GM21723 (cell line): ENCODE measurements at regions not wholly inside any gene's neighbourhood (a gene's known extent, or its start where the extent isn't known, plus 50 kb on each side); places are given as distances from the start of the nearest gene placed in this dataset.

ENCODE experiments used
- ATAC-seq: cut with Tn5 transposase; IDR thresholded peaks from one replicate; pipeline ENCODE4 v1.9.1; 2021; ENCODE audit warnings: mild to moderate bottlenecking, moderate library complexity; ENCODE audit not compliant: unreplicated experiment

GRCh38 chr3:137061186-137061585, 103.4 kb downstream of the IL20RB start:
- ATAC-seq = no peak

GRCh38 chr3:137062250-137062649, 104.5 kb downstream of the IL20RB start:
- ATAC-seq = peak; percentile 90

- ATAC-seq = no peak
Measured at GRCh38 chr3:137065381-137065780, 107.6 kb downstream of the IL20RB start.

DNA sequence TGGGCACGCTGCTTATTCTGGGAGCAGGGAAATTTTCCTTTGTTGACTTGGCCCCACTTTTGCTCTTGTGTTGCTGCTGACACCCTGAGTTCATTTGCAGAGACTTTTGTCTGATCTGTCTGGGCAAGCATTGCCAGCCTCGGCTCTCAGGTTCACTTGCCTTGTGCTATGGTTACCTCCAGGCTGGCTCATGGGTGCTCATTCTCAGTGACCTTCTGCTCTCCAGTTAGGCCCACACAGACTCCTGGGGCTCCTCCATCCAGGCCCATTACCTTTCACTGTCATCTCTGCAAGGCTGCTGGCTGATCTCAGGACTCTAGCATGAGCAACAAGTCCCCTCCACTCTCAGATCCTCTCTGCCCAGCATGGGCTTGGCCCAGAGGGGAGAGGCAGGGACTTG, 108.3 kb downstream of the IL20RB start:
- ATAC-seq = no peak

GRCh38 chr3:137071104-137071503, 113.3 kb downstream of the IL20RB start:
- no peak for ATAC-seq

DNA sequence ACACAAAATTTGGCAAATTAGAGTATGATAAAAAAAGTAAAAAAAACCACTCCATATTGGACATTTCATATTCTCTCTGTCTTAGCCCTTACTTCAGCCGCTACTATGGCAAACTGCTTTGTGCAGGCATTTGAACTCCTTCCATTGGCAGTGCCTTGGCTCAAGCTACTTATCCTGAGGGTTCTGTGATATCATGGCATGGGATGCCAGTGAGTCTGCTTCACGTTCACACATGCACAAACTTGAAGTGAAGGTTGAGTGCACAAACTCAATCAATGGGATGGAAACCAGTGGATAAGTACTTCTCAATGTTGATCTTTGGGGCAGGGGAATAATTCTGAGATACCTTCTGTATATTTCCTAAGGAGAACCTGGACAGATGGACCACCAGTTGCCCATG, 117.2 kb downstream of the IL20RB start:
- ATAC-seq = no peak

DNA sequence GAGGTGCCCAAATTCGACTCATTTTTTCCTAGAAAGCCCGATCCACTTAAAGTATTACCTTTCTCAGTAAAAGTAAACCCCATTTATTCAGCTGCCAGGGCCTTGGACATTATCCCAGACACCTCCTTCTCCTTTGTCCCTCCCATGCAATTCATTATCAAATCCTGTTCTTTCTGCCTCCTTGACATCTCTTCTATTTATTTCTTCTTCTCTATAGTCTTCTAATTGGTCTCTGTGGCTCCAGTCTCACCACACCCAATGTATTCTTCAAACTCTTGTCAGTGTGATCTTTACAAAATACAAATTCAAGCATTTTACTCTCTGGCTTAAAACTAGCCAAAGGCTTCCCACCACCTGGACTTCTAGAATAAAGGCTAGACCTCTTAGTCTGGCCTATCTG, 120.3 kb downstream of the IL20RB start:
- no peak for ATAC-seq

- ATAC-seq = no peak
Measured at GRCh38 chr3:137079571-137079970, 121.8 kb downstream of the IL20RB start.

DNA sequence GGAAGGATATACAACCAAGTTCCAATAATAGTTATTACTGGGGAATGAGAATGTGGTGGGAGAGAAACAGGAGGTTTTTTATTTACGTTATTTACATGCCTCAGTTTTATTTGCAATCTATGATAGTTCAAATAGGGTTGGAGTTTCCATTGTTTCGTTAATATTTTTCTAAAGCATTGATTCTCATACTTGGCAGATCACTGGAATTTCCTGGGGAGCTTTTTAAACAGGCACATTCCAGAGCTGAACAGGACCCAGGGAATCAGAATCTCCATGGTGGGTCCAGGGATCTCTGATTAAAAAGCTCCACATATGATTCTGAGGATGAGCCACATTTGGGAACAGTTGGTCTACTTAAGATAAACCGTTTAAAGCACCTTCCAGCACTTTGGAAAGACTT, 123.9 kb downstream of the IL20RB start:
- ATAC-seq = no peak

GRCh38 chr3:137082763-137083162, 125.0 kb downstream of the IL20RB start:
- ATAC-seq = no peak

- no peak for ATAC-seq
Measured at GRCh38 chr3:137083332-137083731, 125.5 kb downstream of the IL20RB start.

DNA sequence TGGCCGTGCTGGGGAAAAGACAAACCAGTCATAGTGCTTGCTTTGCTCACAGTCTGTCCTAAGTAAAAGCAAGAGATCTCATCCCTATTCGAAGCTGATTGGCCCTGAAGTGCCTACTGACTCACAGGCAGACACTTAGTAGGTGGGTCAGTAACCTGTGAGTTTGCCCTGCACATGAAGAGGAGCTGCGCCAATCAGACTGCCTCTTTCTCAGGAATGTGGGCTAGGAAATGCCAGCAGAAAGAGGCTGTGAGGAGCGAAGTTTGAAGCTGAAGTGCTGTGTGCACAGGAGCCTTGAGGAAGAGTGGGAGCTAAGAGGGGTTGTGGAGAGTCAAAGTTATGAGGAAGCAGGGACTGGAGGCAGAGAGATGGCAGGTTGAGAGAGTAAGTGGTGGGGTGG, 126.8 kb downstream of the IL20RB start:
- no peak for ATAC-seq

DNA sequence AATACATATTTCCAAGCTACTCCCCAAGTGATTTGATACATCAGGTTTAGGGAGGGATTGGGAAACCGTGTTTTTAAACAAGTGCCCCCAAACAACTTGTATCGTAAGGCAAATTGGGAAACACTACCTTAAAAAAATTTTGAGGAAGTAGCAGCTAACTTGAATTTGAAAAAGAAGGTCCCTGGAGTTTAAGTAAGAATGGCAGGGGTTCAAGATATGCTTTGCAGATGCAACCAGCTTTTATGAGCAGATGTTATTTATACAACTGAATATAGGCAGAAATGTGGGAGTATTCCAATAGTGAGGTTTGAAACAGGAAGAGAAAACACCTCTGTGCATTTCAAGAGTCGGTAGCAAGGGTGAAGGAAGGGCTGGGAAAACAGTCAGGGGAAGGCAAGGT, 139.6 kb downstream of the IL20RB start:
- ATAC-seq = no peak

GRCh38 chr3:137097852-137098251, 140.1 kb downstream of the IL20RB start:
- ATAC-seq = no peak

GRCh38 chr3:137099364-137100219, 141.8 kb downstream of the IL20RB start:
- no peak for ATAC-seq

DNA sequence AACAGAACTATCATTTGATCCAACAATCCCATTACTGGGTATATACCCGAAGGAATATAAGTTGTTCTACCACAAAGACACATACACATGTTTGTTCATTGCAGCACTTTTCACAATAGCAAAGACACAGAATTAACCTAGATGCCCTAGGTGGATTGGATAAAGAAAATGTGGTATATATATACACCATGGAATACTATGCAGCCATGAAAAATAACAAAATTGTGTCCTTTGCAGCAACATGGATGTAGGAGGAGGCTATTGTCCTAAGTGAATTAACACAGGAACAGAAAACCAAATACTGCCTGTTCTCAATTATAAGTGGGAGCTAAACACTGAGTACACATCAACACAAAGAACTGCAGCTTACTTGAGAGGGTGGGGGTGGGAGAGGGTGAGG, 142.5 kb downstream of the IL20RB start:
- ATAC-seq = no peak

GRCh38 chr3:137103739-137104138, 146.0 kb downstream of the IL20RB start:
- no peak for ATAC-seq

- peak; percentile 77 for ATAC-seq
Measured at GRCh38 chr3:137105277-137105977, 147.6 kb downstream of the IL20RB start.

DNA sequence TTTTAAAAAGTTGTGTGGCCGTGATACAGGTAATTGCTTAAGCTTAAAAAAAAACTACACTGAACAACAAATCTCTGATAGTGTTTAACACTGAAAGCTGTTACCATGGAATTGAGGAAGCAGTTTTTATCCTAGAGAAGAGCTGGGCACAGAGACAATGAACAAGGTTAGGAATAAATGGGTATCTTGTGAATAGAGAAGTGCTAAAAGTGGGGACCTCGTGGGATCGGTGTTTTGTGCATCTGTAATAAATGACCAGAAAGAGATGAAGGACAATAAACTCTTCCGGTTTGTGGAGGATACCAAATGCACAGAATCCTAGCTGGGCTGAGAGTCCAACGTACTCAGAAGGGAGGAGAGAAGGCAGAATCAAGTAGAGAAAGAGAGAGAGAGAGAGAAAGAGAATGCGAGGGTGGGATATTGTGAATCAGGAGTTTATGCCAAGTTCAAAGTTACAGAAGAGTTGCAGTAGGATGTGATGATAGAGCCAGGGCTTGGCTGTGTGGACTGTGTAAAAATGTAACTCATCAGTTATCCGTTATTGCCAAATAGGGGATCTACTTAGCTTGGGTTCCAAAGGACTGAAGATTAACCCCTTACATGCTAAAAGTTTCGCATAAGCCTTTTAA, 148.9 kb downstream of the IL20RB start:
- ATAC-seq = no peak

DNA sequence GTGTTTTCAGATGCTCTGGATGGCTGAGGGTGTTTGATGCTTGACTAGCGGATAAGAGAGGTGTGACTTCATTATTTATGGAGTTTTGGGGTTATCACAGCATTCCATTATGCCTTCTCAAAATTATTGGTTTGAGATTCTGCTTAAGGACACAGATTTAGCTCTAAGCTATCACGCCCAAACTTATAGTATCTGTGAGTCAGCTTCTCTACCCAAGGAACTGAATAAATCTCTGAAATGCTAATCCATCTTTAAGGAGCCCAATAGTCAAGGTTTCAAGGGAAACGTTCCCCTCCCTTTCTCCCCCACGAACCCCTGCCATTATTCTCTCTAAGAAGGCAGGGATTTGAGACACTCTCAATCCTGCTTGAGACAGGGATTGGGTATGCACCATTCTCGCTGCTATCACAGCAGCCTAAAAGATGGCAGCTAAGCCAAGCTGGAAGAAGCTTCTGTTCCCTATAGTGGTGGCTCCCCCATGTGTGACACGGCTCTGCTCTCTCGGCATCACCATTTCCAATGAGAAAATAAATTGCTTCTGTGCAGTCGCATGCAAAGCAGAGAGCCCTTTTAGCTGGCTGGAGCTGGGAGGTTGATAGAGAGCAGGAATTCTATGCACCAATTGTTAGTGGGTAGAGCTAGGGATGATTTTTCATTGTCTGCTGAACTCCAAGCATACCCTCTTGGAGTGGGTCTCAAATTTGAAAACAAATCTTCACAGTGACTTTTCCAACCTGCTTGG, 151.1 kb downstream of the IL20RB start:
- no peak for ATAC-seq

DNA sequence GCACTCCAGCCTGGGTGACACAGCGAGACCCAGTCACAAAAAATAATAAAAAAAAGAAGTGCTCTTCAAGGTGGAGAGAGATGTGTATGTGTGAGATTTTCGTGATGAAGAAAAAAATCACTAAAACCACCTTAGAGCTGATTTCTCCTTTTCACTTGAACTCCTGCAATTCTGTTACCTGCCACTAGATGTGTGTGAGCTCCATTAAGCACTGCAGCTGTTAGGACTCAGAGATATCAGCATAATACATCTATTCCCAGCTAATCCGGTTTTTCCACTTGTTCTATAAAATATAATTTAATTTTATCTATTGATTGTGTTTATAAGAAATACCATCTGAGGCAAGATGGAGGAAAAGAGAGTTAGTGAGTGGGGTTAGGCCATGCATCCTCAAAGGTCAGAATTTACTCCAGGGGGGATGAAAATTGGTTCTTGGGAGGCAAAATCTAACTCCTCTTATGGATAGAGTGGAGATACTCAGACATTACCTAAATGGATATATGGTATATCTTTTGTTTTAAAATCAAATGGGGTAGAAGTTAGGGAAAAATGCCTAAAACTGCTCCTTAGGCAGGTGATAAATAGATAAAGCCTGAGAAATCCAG, 152.7 kb downstream of the IL20RB start:
- ATAC-seq = peak; percentile 72
